NAMALWA (cell line): ENCODE measurements at regions not wholly inside any gene's neighbourhood (a gene's known extent, or its start where the extent isn't known, plus 50 kb on each side); places are given as distances from the start of the nearest gene placed in this dataset.
"Not testable (repeated sequence)": the region's sequence is repeated elsewhere in the genome, so short reads cannot be mapped to it uniquely, and the experiment has no call there.

Experiments used
- DNase-seq: peaks from one replicate; pipeline ENCODE4 v3.0.0-alpha.2; 2015; ENCODE audit warnings: low spot score

DNA sequence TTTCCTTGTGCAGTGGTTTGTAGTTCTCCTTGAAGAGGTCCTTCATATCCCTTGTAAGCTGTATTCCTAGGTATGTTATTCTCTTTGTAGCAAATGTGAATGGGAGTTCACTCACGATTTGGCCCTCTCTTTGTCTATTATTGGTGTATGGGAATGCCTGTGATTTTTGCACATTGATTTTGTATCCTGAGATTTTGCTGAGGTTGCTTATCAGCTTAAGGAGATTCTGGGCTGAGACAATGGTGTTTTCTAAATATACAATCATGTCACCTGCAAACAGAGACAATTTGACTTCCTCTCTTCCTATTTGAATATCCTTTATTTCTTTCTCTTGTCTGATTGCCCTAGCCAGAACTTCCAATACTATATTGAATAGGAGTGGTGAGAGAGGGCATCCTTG, 90.1 kb upstream of the ZBED5 start:
- DNase-seq, result not testable (repeated sequence)

GRCh38 chr11:10946072-10946471, 88.2 kb upstream of the ZBED5 start:
- no peak for DNase-seq

GRCh38 chr11:10945196-10945595, 87.3 kb upstream of the ZBED5 start:
- DNase-seq, result no peak

DNA sequence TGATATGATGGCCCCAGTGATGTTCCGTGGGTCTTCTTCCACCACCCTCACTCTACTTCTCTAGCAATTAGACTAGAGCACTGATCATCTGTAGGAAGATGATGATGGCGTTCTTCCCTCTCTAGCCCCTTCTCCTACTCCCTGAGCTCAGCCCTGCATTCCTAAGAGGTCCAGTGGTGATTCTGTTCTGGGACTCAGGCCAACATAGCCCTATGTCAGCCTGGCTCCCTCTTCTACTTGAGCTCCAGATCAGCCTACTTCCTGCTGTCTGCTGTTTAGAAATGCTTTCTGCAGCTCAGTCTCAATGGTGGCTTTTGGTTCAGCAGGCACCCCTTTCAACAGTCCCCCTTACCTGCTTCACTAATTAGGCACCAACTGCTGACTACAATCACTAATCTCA, 86.1 kb upstream of the ZBED5 start:
- DNase-seq, result no peak

GRCh38 chr11:10942620-10943019, 84.8 kb upstream of the ZBED5 start:
- DNase-seq, result no peak

- DNase-seq, result no peak
Measured at GRCh38 chr11:10941871-10942270, 84.0 kb upstream of the ZBED5 start.

- no peak for DNase-seq
Measured at GRCh38 chr11:10941414-10941813, 83.6 kb upstream of the ZBED5 start.

DNA sequence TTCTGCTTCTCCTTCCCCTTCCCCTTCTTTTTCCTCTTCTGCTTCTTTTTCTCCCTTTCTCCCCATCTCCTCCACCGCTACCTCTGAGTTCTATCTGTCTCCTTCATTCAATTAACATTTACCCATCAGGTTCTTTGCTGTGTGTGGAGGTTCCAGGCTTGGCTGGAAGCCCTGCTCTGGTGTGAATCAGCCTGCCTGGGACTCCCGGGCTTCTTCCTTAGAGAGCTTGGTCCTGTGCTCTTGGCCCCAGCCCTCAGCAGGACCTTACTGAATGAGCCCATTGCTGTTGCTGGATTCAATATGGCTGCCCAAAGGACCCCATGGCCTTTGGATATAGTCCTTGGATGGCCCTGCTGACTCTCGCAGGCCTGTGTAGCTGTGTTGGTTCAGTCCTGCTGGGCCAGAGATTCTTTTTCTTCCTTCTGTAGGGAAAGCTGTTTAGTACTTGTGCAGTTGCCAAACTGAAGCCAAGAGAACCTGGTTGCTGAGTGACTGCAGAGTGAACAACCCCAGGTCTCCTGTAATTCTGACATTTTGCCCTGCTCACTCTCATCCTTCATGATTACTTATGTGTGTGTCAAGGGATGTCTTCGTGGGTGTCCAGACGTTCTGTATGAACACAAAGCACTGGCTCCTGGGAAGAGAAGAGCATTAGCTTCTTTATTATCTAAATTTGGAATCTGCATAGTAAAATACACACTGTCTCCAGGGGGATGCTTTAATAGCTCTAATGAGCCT, 81.0 kb upstream of the ZBED5 start:
- no peak for DNase-seq

DNA sequence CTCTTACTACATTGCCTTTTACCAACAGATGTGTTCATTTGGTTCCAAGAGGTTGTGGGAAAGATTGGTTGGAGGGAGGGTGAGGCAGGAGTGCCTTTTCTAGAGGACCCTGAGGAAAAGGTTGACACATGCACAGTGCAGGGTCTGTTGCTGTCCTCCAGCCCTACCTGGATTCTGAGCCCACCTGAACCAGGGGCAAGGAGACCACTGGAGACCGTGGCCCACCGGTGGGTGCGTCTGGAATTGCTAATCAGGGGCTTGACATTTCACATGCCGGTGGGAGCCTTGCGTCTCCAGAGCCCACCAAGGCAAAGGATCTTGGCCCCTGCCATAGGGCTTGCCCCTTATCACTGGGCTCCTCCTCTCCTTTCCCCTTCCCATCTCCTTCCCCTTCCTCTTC, 80.4 kb upstream of the ZBED5 start:
- no peak for DNase-seq

- DNase-seq, result no peak
Measured at GRCh38 chr11:10937385-10937771, 79.5 kb upstream of the ZBED5 start.

DNA sequence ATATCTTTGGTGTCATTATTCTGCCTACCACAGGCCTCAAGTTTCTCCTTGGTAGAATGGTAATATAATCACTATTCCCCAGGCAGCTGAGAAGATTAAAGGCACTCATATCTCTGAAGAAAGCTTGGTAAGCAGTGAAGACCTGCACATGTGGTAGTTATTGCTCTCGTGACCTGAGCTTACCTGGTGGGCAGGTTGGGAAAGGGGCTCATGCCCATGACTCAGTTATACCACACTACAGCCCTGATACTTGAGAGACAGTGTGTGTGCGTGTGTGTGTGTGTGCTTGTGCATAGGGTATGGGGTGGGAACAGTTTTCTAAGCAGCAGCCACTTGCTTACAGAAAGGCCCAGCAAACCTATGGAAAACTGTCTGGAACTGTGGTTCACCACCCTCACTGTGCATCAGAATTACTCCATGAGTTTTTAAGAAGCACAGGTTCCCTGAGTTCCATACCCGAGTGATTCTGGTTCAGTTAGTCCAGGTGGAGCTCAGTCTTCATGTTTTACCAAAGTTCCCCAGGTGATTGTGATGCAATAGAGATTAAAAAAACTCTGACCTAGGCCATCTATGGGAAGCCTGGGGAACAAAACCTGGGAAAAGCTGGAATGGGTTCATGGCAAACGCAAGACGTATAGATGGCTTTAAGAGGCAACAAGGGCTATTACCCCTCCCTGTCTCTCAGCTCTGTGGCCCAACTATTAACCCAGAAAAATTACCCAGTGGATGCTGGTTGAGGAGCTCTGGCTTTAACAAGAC, 79.0 kb upstream of the ZBED5 start:
- DNase-seq, result no peak

DNA sequence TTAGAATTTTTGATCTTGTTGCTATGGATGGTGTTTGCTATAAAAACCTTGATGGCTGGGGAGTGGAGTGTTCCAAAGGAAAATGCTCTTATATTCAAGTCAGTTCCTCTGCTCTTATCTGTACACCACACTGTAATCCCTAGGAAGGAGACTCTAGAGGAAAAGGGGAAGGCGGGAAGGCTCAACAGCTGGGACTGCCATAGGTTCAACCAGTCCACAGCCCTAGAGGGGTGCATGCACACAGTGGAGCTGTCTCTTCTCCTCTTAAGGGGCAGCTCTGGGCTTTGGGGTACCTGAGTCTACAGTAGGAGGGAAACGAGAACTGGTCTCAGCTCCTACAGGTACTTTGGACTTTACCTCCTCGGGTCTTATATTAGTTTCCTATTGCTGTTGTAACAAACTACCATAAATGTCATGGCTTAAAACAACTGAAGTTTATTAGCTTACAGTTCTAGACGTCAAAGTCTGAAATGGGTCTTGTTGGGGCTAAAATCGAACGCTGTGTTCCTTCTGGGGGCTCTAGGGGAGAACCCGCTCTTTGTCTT, 77.2 kb upstream of the ZBED5 start:
- DNase-seq, result no peak

GRCh38 chr11:10934293-10934860, 76.5 kb upstream of the ZBED5 start:
- DNase-seq, result peak; percentile 29

GRCh38 chr11:10933455-10934292, 75.8 kb upstream of the ZBED5 start:
- peak; percentile 92 for DNase-seq

GRCh38 chr11:10932976-10933375, 75.1 kb upstream of the ZBED5 start:
- no peak for DNase-seq

DNA sequence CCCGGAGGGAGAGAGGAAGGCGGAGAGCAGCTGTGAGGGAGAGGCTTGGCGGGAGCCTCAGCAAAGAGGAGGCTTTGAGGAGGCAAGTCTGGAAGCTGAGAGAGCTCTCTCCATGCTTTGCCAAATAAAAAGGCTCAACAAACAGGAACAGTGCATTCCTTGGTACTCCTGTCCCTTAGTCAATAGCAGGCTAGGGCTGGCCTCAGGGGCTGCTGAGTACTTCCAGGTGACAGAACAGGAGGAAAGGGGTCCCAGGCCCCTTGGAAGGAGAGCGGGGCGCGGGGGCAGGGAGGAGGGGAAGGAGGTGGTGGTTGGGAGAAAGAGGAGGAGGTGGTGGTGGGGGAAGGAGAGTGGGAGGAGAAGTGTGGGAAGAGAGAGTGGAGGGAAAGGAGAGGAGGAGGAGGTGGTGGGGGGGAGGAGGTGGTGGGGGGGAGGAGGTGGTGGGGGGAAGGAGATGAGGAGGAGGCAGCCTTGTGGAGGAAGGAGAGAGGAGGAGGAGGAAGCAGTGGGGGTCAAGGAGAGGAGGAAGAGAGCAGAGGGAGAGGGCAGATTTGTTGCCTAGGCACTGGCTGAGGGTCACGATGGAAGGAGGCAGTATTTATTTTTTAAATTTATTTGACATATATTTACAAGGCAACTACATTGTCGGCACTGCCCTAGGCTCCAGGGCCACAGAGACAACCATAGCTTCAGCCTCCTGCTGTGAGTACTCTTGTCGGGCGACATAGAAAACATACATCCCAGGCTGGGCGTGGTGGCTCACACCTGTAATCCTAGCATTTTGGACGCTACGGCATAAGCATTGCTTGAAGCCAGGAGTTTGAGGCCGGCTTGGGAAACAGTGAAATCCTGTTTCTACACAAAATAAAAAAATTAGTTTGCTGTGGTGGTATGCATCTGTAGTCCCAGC, 74.2 kb upstream of the ZBED5 start:
- no peak for DNase-seq

- no peak for DNase-seq
Measured at GRCh38 chr11:10930972-10931760, 73.3 kb upstream of the ZBED5 start.

GRCh38 chr11:10930224-10930971, 72.5 kb upstream of the ZBED5 start:
- DNase-seq, result no peak

GRCh38 chr11:10927538-10927937, 69.7 kb upstream of the ZBED5 start:
- DNase-seq, result no peak
